Panc1 (cell line): ENCODE measurements at regions not wholly inside any gene's neighbourhood (a gene's known extent, or its start where the extent isn't known, plus 50 kb on each side); places are given as distances from the start of the nearest gene placed in this dataset.
"Not testable (repeated sequence)": the region's sequence is repeated elsewhere in the genome, so short reads cannot be mapped to it uniquely, and the experiment has no call there.

Source experiments
- CTCF ChIP-seq: fragments of 450-650 bp; IDR thresholded peaks from 2 replicates; pipeline ENCODE4 v1.5.1; 2017; ENCODE audit warnings: mild to moderate bottlenecking
- POLR2AphosphoS5 ChIP-seq: IDR thresholded peaks from 2 replicates; pipeline ENCODE4 v1.6.1; 2012; ENCODE audit warnings: mild to moderate bottlenecking, low read depth, low read length, moderate library complexity
- REST ChIP-seq, 2 experiments: IDR thresholded peaks; 2 replicates each; pipeline ENCODE4 v1.6.1; 2011 to 2012; ENCODE audit warnings: low read depth in 2 of 2, control low read depth in 1 of 2, low read length in 1 of 2, mild to moderate bottlenecking in 1 of 2, moderate library complexity in 1 of 2; ENCODE audit not compliant: insufficient read depth in 1 of 2
- SIN3A ChIP-seq: IDR thresholded peaks from 2 replicates; pipeline ENCODE4 v1.6.1; 2012; ENCODE audit warnings: low read depth, mild to moderate bottlenecking, low read length, moderate library complexity, borderline replicate concordance; ENCODE audit not compliant: insufficient read depth

GRCh38 chr21:5119179-5119578 lies 5402.2 kb upstream of the TPTE start:
- not testable (repeated sequence) for TF ChIP-seq CTCF; REST (IDR thresholded peaks at IDR 0.05; ENCODE audit: insufficient read depth in 1 of 2, low read depth in 2 of 2, low read length in 1 of 2); POLR2AphosphoS5; SIN3A
